Esophagus squamous epithelium (tissue), 5 donors: ENCODE measurements at regions not wholly inside any gene's neighbourhood (a gene's known extent, or its start where the extent isn't known, plus 50 kb on each side); places are given as distances from the start of the nearest gene placed in this dataset.

Source experiments
- DNase-seq: peaks from one replicate; lab custom pipeline; 2025; lab: John Stamatoyannopoulos, UW
- H3K27ac ChIP-seq, 4 donors: fragments of 200-600 bp; sonication (generic); one replicate each; pipeline ENCODE4 v1.5.1; 2016 to 2019; ENCODE audit warnings: mild to moderate bottlenecking in 1 of 4
- H3K27me3 ChIP-seq, 4 donors: fragments of 200-600 bp; sonication (generic); 1 replicate in 3 of 4; 2 replicates in 1 of 4; pipeline versions ENCODE4 v1.5.1 to v1.6.0; 2017 to 2021; ENCODE audit warnings: antibody characterized with exemption in 1 of 4
- H3K36me3 ChIP-seq, 3 donors: fragments of 200-600 bp; sonication (generic); one replicate each; pipeline ENCODE4 v1.5.1; 2016 to 2019
- H3K4me1 ChIP-seq, 3 donors: fragments of 200-600 bp; sonication (generic); one replicate each; pipeline ENCODE4 v1.5.1; 2017 to 2019
- H3K4me3 ChIP-seq, 4 donors: fragments of 200-600 bp; sonication (generic); 1 replicate in 3 of 4; 2 replicates in 1 of 4; pipeline ENCODE4 v1.5.1; 2016 to 2019; ENCODE audit warnings: mild to moderate bottlenecking in 2 of 4, moderate library complexity in 1 of 4
- H3K9me3 ChIP-seq, 3 donors: fragments of 200-600 bp; sonication (generic); one replicate each; pipeline ENCODE4 v1.5.1; 2016 to 2019
- POLR2A ChIP-seq, 4 donors: fragments of 450-650 bp; IDR thresholded peaks; one replicate each; pipeline ENCODE4 v1.6.1; 2017; ENCODE audit warnings: antibody characterized with exemption in 4 of 4, mild to moderate bottlenecking in 4 of 4, moderate library complexity in 3 of 4
- WGBS, 2 donors: methylation state at CpG; one replicate each; pipeline ENCODE4 v1.1.5; 2018; 5-methylcytosine and 5-hydroxymethylcytosine counted together
- intact Hi-C: fragments of 100-400 bp; cut with DNase I; formaldehyde crosslinking; loops from one replicate; pipeline ENCODE4 v1.15.0; 2022
- TF ChIP-seq, protein P1 (sequence below), 6 experiments: fragments of 450-650 bp in 4 of 6; fragments of 200-600 bp in 2 of 6; sonication (generic) in 2 of 6; IDR thresholded peaks; one replicate each; pipeline ENCODE4 v1.5.1; 2016 to 2019; ENCODE audit warnings: antibody characterized with exemption in 6 of 6, mild to moderate bottlenecking in 4 of 6, moderate library complexity in 4 of 6
- donor health status: DM: yes; HTN: yes; CAD: no.

DNA sequence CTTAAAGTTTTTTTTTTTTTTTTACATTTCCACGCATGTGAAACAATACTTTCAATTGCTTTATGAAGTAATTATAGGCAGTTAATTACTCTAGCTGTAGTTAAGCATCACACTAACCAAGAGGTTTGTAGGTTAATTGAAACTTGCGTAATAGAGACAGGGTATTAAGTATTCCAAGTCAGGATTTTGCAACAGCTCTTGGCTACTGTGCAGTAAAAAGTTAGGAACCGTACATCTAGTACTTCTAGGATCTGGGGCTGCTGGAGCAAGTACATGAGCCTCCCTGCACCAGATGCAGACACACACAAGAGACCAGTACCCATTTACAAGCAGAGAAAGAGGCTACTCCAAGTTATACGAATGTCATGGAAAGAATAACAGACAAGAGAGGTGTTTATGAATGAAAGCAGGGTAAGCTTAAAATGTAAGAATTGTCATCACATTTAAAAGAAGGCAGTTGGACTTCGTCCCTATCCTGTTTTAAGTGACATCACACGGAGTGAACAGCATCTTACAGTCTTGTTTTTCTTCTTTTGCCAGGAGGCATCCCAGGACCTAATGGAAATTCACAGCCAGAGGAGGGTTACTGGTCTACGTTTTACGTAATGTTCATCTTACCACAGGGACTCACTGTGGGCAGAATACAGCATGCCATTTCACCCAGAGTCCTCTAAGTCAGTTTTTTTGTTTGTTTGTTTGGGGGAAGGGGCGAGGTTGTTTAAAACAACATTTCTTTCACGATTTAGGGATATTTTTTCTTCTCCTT lies 379.6 kb upstream of the PSMD7 start:
- Histone ChIP-seq H3K27ac (no peak overlapping the region), H3K27me3 (peaks cover 0 to 5% (median 0%) of the 10 kb centered on the region in 4 donors), H3K36me3 (no peaks in the 10 kb centered on the region), H3K4me3 (no peak overlapping the region), H3K4me1 (no peaks in the 10 kb centered on the region), H3K9me3 (no peaks in the 10 kb centered on the region)
- TF ChIP-seq, protein P1, sequence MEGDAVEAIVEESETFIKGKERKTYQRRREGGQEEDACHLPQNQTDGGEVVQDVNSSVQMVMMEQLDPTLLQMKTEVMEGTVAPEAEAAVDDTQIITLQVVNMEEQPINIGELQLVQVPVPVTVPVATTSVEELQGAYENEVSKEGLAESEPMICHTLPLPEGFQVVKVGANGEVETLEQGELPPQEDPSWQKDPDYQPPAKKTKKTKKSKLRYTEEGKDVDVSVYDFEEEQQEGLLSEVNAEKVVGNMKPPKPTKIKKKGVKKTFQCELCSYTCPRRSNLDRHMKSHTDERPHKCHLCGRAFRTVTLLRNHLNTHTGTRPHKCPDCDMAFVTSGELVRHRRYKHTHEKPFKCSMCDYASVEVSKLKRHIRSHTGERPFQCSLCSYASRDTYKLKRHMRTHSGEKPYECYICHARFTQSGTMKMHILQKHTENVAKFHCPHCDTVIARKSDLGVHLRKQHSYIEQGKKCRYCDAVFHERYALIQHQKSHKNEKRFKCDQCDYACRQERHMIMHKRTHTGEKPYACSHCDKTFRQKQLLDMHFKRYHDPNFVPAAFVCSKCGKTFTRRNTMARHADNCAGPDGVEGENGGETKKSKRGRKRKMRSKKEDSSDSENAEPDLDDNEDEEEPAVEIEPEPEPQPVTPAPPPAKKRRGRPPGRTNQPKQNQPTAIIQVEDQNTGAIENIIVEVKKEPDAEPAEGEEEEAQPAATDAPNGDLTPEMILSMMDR (IDR thresholded peaks at IDR 0.05): no peak
- no peak for TF ChIP-seq POLR2A (IDR thresholded peaks at IDR 0.05)
- WGBS, 2 donors: 59% methylated on average over 10 of the region's 10 CpGs
- intact Hi-C loops: no loop called here
- no peak for DNase-seq

- peaks cover 0 to 5% (median 0%) of the 10 kb centered on the region in 4 donors for H3K27me3 ChIP-seq
- TF ChIP-seq POLR2A (IDR thresholded peaks at IDR 0.05): no peak
- TF ChIP-seq, protein P1 (IDR thresholded peaks at IDR 0.05): no peak
- intact Hi-C loops: no loop called here
- DNase-seq: no peak
- no peaks in the 10 kb centered on the region for H3K36me3 ChIP-seq
- 69 to 73% methylated on average over 4 of the region's 4 CpGs for WGBS, 2 donors
- no peaks in the 10 kb centered on the region for H3K4me1 ChIP-seq
- no peaks in the 10 kb centered on the region for H3K9me3 ChIP-seq
- no peak overlapping the region for H3K4me3 ChIP-seq
- no peak overlapping the region for H3K27ac ChIP-seq
These were observed 380.7 kb upstream of the PSMD7 start for GRCh38 chr16:73915935-73916334.

- Histone ChIP-seq H3K4me1 (no peaks in the 10 kb centered on the region), H3K27ac (no peak overlapping the region), H3K9me3 (no peaks in the 10 kb centered on the region), H3K4me3 (no peak overlapping the region), H3K36me3 (no peaks in the 10 kb centered on the region), H3K27me3 (no peaks in the 10 kb centered on the region)
- WGBS, 2 donors: 30 to 40% methylated on average over 5 of the region's 5 CpGs
- intact Hi-C loops: no loop called here
- no peak for DNase-seq
- TF ChIP-seq, protein P1 (IDR thresholded peaks at IDR 0.05): no peak
- TF ChIP-seq POLR2A (IDR thresholded peaks at IDR 0.05): no peak
These were observed 381.5 kb upstream of the PSMD7 start for GRCh38 chr16:73915140-73915539.

GRCh38 chr16:73912850-73913249 lies 383.8 kb upstream of the PSMD7 start:
- DNase-seq: no peak
- H3K4me3 ChIP-seq: no peak overlapping the region
- H3K9me3 ChIP-seq: no peaks in the 10 kb centered on the region
- no peaks in the 10 kb centered on the region for H3K4me1 ChIP-seq
- no peaks in the 10 kb centered on the region for H3K36me3 ChIP-seq
- WGBS, 2 donors: 74 to 86% methylated on average over 1 of the region's 1 CpG
- TF ChIP-seq, protein P1 (IDR thresholded peaks at IDR 0.05): no peak
- TF ChIP-seq POLR2A (IDR thresholded peaks at IDR 0.05): no peak
- H3K27ac ChIP-seq: no peak overlapping the region
- intact Hi-C loops: no loop called here
- no peaks in the 10 kb centered on the region for H3K27me3 ChIP-seq

DNA sequence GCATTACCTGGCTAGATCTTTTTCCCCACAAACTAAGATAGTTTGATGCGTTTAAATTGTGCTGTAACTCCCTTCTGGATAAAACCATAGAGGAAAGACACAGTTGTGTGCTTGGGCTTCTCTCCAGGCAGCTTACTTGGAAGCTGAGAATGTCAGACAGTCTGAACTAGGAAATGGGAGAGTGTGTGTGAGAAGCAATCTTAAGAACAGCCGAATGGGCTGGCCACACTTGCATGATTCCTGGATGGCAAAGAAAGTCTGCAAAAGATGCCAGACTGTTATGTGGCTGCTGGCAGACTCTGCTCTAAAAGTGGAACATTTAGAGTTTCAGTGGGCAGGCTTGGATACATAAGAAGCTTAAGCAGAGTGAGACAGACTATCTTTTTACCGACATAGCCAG lies 384.3 kb upstream of the PSMD7 start:
- no peak for DNase-seq
- intact Hi-C loops: no loop called here
- no peaks in the 10 kb centered on the region for H3K27me3 ChIP-seq
- TF ChIP-seq, protein P1 (IDR thresholded peaks at IDR 0.05): no peak
- no peak for TF ChIP-seq POLR2A (IDR thresholded peaks at IDR 0.05)
- H3K27ac ChIP-seq: no peak overlapping the region
- no peak overlapping the region for H3K4me3 ChIP-seq
- WGBS, 2 donors: 74 to 75% methylated on average over 3 of the region's 3 CpGs
- H3K9me3 ChIP-seq: no peaks in the 10 kb centered on the region
- no peaks in the 10 kb centered on the region for H3K4me1 ChIP-seq
- no peaks in the 10 kb centered on the region for H3K36me3 ChIP-seq
